GM12864 (cell line): ENCODE measurements at regions not wholly inside any gene's neighbourhood (a gene's known extent, or its start where the extent isn't known, plus 50 kb on each side); places are given as distances from the start of the nearest gene placed in this dataset.

Source experiments
- DNase-seq: peaks from one replicate; pipeline ENCODE4 v3.0.0-alpha.2; 2011; ENCODE audit warnings: low read depth
- H3K4me3 ChIP-seq: 2 replicates; pipeline ENCODE4 v1.5.1; 2011; ENCODE audit warnings: mild to moderate bottlenecking, low read depth, low read length, control low read depth
- CTCF ChIP-seq: IDR thresholded peaks from 2 replicates; pipeline ENCODE4 v1.5.1; 2011; ENCODE audit warnings: low read depth, mild to moderate bottlenecking, moderate library complexity, low read length, control low read depth, inconsistent platforms; ENCODE audit errors: missing control alignments

DNA sequence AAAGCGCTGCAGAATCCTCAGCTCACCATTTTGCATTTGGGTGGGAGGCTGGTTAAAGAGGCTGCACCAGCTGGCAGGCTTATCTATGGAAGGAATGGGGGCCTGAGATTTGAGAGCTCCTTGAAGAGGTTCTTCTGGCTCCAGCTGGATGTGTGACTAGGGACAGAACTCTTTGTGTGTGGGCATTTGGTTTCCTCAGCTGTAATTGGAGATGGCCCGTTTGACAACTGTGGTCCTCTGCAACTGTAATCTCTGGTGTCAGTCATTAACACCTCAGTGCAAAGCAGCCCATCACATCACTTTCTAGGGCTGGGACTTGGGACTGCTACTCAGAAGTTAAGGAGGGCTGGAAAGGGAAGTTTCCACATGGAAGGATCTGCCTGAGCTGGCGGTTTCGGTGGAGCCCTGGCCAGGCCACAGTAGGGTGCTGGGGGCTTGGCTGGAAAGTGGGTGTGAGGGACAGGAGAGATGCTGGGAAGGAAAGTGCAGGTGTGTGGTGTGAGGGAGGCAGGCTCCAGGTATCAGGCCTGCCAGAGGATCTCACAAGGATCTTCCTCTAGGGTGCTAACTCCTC, 193.8 kb downstream of the GADD45G start:
- TF ChIP-seq CTCF: no peak
- DNase-seq: no peak
- no peak overlapping the region for H3K4me3 ChIP-seq

GRCh38 chr9:89799221-89799620, 194.4 kb downstream of the GADD45G start:
- H3K4me3 ChIP-seq: no peak overlapping the region
- no peak for TF ChIP-seq CTCF
- DNase-seq: no peak

- TF ChIP-seq CTCF: no peak
- H3K4me3 ChIP-seq: no peak overlapping the region
- DNase-seq: no peak
These were observed 195.0 kb downstream of the GADD45G start for GRCh38 chr9:89799766-89800165.

DNA sequence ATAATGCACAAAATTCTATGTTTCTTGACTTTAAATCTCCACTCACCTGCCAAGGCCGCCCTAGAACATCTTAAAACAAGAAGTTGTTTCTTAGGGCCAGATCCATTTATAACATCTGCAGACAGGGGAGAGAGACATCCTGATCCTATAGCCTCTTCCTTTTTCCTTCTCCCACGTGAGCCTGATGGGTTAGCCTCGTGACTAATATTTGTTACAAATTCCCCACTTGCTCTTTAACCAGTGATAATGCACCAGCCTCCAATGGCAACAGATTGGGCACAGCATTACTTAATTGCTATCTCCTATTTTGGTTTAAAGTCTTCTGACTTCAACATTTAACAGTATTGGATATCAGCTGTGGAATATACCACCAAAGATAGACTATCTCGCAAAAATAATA, 196.5 kb downstream of the GADD45G start:
- H3K4me3 ChIP-seq: no peak overlapping the region
- no peak for TF ChIP-seq CTCF
- DNase-seq: no peak

DNA sequence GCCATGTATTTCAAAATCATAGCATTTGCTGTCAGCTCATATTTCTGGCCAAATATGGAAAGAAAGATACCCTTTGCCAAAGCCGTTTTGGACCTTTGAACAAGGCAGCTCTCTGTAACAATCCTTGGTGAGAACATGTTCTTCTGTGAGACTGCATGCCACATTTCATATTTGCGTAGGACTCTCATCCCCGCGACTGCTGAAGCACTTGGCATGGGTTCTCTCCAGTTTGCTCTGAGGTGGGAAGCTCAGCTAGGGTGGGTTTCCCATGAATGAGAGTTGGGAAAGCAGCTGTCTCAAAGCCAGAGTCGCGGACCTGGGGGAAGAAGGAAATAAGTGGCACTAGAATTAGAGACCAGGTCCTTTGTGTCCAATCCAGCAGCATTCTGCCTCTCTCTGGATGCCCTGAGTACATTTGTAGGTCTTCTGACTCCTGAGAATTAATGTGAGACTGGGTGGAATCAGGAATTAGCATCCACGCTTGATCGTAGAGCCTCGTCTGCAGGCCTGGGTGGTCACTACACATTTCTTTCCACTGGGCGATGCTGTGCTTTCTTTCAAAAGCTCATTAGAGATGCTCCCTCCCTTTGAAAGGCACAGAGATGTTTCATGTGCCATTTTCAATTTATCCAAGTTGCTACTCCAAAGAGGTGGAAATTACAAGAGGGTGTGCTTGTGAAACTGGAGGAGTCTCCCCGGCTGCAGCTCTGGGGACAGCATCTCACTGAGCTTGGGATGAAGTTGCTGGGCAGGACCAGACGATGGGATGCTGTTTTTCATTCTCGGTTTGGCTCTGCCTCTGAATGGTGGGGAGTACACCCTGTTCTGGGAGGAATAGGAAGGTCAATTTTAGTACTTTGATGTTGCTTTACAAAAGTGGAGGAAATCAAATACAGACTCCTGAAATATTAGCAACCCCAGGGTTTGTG, 197.2 kb downstream of the GADD45G start:
- no peak overlapping the region for H3K4me3 ChIP-seq
- DNase-seq: no peak
- no peak for TF ChIP-seq CTCF

- no peak for TF ChIP-seq CTCF
- H3K4me3 ChIP-seq: no peak overlapping the region
- DNase-seq: no peak
These were observed 198.1 kb downstream of the GADD45G start for GRCh38 chr9:89802781-89803355.
